GM23338 (cell line): ENCODE measurements at regions not wholly inside any gene's neighbourhood (a gene's known extent, or its start where the extent isn't known, plus 50 kb on each side); places are given as distances from the start of the nearest gene placed in this dataset.

ENCODE experiments used
- ATAC-seq: fragments of 200-7000 bp; cut with Tn5 transposase; 3 replicates; pipeline ENCODE4 v1.9.1; 2020
- DNase-seq: peaks from one replicate; pipeline ENCODE4 v3.0.0-alpha.2; 2015; ENCODE audit warnings: low spot score
- H2AFZ ChIP-seq: fragments of 200-600 bp; sonication (generic); 2 replicates; pipeline ENCODE4 v1.8.0; 2016; ENCODE audit warnings: antibody characterized with exemption, mild to moderate bottlenecking, moderate library complexity
- H3F3A ChIP-seq: fragments of 200-600 bp; sonication (generic); replicated peaks from 2 replicates; pipeline ENCODE4 v1.8.0; 2017; ENCODE audit warnings: antibody characterized with exemption, mixed run types, low read depth
- H3K27ac ChIP-seq: fragments of 200-600 bp; sonication (generic); 2 replicates; pipeline ENCODE4 v1.6.1; 2016; ENCODE audit warnings: low read depth
- H3K27me3 ChIP-seq: fragments of 200-600 bp; sonication (generic); 2 replicates; pipeline ENCODE4 v1.8.0; 2016; ENCODE audit warnings: mild to moderate bottlenecking, mixed run types, moderate library complexity; ENCODE audit not compliant: insufficient read depth
- H3K36me3 ChIP-seq: fragments of 200-600 bp; sonication (generic); 2 replicates; pipeline ENCODE4 v1.8.0; 2016; ENCODE audit warnings: mild to moderate bottlenecking; ENCODE audit not compliant: insufficient read depth
- H3K4me1 ChIP-seq: fragments of 200-600 bp; sonication (generic); 2 replicates; pipeline ENCODE4 v1.8.0; 2016; ENCODE audit warnings: mild to moderate bottlenecking, moderate library complexity; ENCODE audit not compliant: insufficient read depth
- H3K4me2 ChIP-seq: fragments of 200-600 bp; sonication (generic); 2 replicates; pipeline ENCODE4 v1.7.1; 2017; ENCODE audit warnings: mixed run types
- H3K4me3 ChIP-seq: fragments of 200-600 bp; sonication (generic); 2 replicates; pipeline ENCODE4 v1.6.1; 2016; ENCODE audit warnings: mixed run types
- H3K79me2 ChIP-seq: fragments of 200-600 bp; sonication (generic); replicated peaks from 2 replicates; pipeline ENCODE4 v1.8.0; 2017; ENCODE audit warnings: mild to moderate bottlenecking; ENCODE audit not compliant: insufficient read depth
- H3K9me2 ChIP-seq: fragments of 200-600 bp; sonication (generic); 2 replicates; pipeline ENCODE4 v1.8.0; 2017; ENCODE audit not compliant: insufficient read depth
- H4K20me1 ChIP-seq: fragments of 200-600 bp; sonication (generic); replicated peaks from 2 replicates; pipeline ENCODE4 v1.8.0; 2017; ENCODE audit warnings: mild to moderate bottlenecking; ENCODE audit not compliant: insufficient read depth
- H3K27ac Mint-ChIP-seq: 2 replicates; pipeline ENCODE4 v1.8.0; 2020; ENCODE audit warnings: inconsistent platforms, mild to moderate bottlenecking, moderate library complexity, mixed read lengths
- H3K27me3 Mint-ChIP-seq: 3 replicates; pipeline ENCODE4 v1.8.0; 2022; ENCODE audit warnings: low read depth, mild to moderate bottlenecking, moderate library complexity, mixed read lengths, inconsistent platforms; ENCODE audit not compliant: insufficient read depth, poor library complexity
- H3K36me3 Mint-ChIP-seq: 3 replicates; pipeline ENCODE4 v1.8.0; 2021; ENCODE audit warnings: low read depth, mild to moderate bottlenecking, inconsistent platforms, moderate library complexity, mixed read lengths
- H3K4me1 Mint-ChIP-seq: 3 replicates; pipeline ENCODE4 v1.8.0; 2020; ENCODE audit warnings: mild to moderate bottlenecking, inconsistent platforms, mixed read lengths
- H3K4me3 Mint-ChIP-seq: 3 replicates; pipeline ENCODE4 v1.8.0; 2021; ENCODE audit warnings: moderate library complexity, mild to moderate bottlenecking, inconsistent platforms, mixed read lengths
- H3K9me3 Mint-ChIP-seq: 3 replicates; pipeline ENCODE4 v1.8.0; 2020; ENCODE audit warnings: moderate library complexity, mild to moderate bottlenecking, inconsistent platforms, mixed read lengths
- CREB1 ChIP-seq: fragments of 250-450 bp; sonication (Bioruptor Pico); IDR thresholded peaks from 2 replicates; pipeline ENCODE4 v1.5.0; 2020; ENCODE audit warnings: low read depth, mild to moderate bottlenecking, moderate library complexity
- ETS1 ChIP-seq: IDR thresholded peaks from 2 replicates; pipeline ENCODE4 v1.6.1; 2016; ENCODE audit warnings: antibody characterized with exemption
- EZH2 ChIP-seq: fragments of 200-600 bp; sonication (generic); IDR thresholded peaks from one replicate; pipeline ENCODE4 v1.8.0; 2017; ENCODE audit warnings: antibody characterized with exemption, mild to moderate bottlenecking, low read depth; ENCODE audit not compliant: unreplicated experiment
- EZH2phosphoT487 ChIP-seq: fragments of 200-600 bp; sonication (generic); IDR thresholded peaks from one replicate; pipeline ENCODE4 v1.8.1; 2018; ENCODE audit warnings: antibody characterized with exemption; ENCODE audit not compliant: unreplicated experiment
- JUNB ChIP-seq: IDR thresholded peaks from one replicate; pipeline ENCODE4 v1.6.1; 2016; ENCODE audit warnings: antibody characterized with exemption; ENCODE audit not compliant: unreplicated experiment
- NANOG ChIP-seq: IDR thresholded peaks from 2 replicates; pipeline ENCODE4 v1.6.1; 2016; ENCODE audit warnings: antibody characterized with exemption, borderline replicate concordance
- POLR2AphosphoS5 ChIP-seq: IDR thresholded peaks from 2 replicates; pipeline ENCODE4 v1.6.1; 2016; ENCODE audit warnings: antibody characterized with exemption, low read depth
- STAT1 ChIP-seq: IDR thresholded peaks from one replicate; pipeline ENCODE4 v1.6.1; 2016; ENCODE audit warnings: antibody characterized with exemption; ENCODE audit not compliant: unreplicated experiment
- ZNF114 ChIP-seq: fragments of 250-450 bp; sonication (Bioruptor Pico); IDR thresholded peaks from 2 replicates; pipeline ENCODE4 v1.5.0; 2020; ENCODE audit warnings: mild to moderate bottlenecking, moderate library complexity
- ZNF331 ChIP-seq: fragments of 250-450 bp; sonication (Bioruptor Pico); IDR thresholded peaks from 2 replicates; pipeline ENCODE4 v1.5.0; 2020; ENCODE audit warnings: low read depth, mild to moderate bottlenecking, moderate library complexity
- TF ChIP-seq, protein P1 (sequence below): fragments of 250-450 bp; sonication (Bioruptor Pico); IDR thresholded peaks from 2 replicates; pipeline ENCODE4 v1.5.0; 2020; ENCODE audit warnings: mild to moderate bottlenecking, moderate library complexity
- TF ChIP-seq, protein P2 (sequence below): IDR thresholded peaks from one replicate; pipeline ENCODE4 v1.6.1; 2018; ENCODE audit warnings: antibody characterized with exemption; ENCODE audit not compliant: unreplicated experiment

DNA sequence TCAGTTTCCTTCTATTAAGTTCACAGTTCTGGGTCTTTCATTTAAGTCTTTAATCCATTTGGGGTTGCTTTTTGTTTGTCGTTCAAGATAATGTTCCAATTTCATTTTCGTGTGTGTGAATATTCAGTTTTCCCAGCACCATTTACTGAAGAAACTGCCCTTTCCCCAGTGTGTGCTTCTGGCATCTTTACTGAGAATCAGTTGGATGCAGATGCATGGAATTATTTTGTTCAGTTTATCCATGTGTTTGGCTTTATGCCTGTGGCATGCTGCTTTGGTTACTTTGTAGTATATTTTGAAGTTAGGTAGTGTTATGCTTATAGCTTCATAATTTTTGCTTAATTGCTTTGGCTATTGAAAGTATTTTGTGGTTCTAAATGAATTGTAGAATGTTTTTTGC lies 163.8 kb upstream of the HDX start:
- ATAC-seq (no peak), DNase-seq (no peak)
- Histone ChIP-seq H3K4me2 (no peak overlapping the region), H3K79me2 (no peaks in the 10 kb centered on the region), H3K4me3 (no peak overlapping the region), H3F3A (no peaks in the 10 kb centered on the region), H3K36me3 (no peaks in the 10 kb centered on the region), H3K9me2 (no peaks in the 10 kb centered on the region), H3K27ac (no peak overlapping the region), H3K27me3 (no peaks in the 10 kb centered on the region), H4K20me1 (no peaks in the 10 kb centered on the region), H2AFZ (no peak overlapping the region), H3K4me1 (no peaks in the 10 kb centered on the region)
- no peaks in the 10 kb centered on the region for H3K9me3 Mint-ChIP-seq
- no peaks in the 10 kb centered on the region for H3K36me3 Mint-ChIP-seq
- H3K27ac Mint-ChIP-seq: no peak overlapping the region
- no peaks in the 10 kb centered on the region for H3K27me3 Mint-ChIP-seq
- H3K4me3 Mint-ChIP-seq: no peak overlapping the region
- H3K4me1 Mint-ChIP-seq: no peaks in the 10 kb centered on the region
- TF ChIP-seq JUNB (no peak), EZH2 (no peak), ETS1 (no peak), NANOG (no peak), EZH2phosphoT487 (no peak), CREB1 (CRISPR knock-in tag) (no peak), ZNF114 (CRISPR knock-in tag) (no peak), POLR2AphosphoS5 (no peak), STAT1 (no peak), ZNF331 (CRISPR knock-in tag) (no peak)
- TF ChIP-seq, protein P1, sequence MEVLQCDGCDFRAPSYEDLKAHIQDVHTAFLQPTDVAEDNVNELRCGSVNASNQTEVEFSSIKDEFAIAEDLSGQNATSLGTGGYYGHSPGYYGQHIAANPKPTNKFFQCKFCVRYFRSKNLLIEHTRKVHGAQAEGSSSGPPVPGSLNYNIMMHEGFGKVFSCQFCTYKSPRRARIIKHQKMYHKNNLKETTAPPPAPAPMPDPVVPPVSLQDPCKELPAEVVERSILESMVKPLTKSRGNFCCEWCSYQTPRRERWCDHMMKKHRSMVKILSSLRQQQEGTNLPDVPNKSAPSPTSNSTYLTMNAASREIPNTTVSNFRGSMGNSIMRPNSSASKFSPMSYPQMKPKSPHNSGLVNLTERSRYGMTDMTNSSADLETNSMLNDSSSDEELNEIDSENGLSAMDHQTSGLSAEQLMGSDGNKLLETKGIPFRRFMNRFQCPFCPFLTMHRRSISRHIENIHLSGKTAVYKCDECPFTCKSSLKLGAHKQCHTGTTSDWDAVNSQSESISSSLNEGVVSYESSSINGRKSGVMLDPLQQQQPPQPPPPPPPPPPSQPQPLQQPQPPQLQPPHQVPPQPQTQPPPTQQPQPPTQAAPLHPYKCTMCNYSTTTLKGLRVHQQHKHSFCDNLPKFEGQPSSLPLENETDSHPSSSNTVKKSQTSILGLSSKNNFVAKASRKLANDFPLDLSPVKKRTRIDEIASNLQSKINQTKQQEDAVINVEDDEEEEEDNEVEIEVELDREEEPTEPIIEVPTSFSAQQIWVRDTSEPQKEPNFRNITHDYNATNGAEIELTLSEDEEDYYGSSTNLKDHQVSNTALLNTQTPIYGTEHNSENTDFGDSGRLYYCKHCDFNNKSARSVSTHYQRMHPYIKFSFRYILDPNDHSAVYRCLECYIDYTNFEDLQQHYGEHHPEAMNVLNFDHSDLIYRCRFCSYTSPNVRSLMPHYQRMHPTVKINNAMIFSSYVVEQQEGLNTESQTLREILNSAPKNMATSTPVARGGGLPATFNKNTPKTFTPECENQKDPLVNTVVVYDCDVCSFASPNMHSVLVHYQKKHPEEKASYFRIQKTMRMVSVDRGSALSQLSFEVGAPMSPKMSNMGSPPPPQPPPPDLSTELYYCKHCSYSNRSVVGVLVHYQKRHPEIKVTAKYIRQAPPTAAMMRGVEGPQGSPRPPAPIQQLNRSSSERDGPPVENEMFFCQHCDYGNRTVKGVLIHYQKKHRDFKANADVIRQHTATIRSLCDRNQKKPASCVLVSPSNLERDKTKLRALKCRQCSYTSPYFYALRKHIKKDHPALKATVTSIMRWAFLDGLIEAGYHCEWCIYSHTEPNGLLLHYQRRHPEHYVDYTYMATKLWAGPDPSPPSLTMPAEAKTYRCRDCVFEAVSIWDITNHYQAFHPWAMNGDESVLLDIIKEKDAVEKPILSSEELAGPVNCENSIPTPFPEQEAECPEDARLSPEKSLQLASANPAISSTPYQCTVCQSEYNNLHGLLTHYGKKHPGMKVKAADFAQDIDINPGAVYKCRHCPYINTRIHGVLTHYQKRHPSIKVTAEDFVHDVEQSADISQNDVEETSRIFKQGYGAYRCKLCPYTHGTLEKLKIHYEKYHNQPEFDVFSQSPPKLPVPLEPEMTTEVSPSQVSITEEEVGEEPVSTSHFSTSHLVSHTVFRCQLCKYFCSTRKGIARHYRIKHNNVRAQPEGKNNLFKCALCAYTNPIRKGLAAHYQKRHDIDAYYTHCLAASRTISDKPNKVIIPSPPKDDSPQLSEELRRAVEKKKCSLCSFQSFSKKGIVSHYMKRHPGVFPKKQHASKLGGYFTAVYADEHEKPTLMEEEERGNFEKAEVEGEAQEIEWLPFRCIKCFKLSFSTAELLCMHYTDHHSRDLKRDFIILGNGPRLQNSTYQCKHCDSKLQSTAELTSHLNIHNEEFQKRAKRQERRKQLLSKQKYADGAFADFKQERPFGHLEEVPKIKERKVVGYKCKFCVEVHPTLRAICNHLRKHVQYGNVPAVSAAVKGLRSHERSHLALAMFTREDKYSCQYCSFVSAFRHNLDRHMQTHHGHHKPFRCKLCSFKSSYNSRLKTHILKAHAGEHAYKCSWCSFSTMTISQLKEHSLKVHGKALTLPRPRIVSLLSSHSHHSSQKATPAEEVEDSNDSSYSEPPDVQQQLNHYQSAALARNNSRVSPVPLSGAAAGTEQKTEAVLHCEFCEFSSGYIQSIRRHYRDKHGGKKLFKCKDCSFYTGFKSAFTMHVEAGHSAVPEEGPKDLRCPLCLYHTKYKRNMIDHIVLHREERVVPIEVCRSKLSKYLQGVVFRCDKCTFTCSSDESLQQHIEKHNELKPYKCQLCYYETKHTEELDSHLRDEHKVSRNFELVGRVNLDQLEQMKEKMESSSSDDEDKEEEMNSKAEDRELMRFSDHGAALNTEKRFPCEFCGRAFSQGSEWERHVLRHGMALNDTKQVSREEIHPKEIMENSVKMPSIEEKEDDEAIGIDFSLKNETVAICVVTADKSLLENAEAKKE (CRISPR knock-in tag): no peak
- TF ChIP-seq, protein P2, sequence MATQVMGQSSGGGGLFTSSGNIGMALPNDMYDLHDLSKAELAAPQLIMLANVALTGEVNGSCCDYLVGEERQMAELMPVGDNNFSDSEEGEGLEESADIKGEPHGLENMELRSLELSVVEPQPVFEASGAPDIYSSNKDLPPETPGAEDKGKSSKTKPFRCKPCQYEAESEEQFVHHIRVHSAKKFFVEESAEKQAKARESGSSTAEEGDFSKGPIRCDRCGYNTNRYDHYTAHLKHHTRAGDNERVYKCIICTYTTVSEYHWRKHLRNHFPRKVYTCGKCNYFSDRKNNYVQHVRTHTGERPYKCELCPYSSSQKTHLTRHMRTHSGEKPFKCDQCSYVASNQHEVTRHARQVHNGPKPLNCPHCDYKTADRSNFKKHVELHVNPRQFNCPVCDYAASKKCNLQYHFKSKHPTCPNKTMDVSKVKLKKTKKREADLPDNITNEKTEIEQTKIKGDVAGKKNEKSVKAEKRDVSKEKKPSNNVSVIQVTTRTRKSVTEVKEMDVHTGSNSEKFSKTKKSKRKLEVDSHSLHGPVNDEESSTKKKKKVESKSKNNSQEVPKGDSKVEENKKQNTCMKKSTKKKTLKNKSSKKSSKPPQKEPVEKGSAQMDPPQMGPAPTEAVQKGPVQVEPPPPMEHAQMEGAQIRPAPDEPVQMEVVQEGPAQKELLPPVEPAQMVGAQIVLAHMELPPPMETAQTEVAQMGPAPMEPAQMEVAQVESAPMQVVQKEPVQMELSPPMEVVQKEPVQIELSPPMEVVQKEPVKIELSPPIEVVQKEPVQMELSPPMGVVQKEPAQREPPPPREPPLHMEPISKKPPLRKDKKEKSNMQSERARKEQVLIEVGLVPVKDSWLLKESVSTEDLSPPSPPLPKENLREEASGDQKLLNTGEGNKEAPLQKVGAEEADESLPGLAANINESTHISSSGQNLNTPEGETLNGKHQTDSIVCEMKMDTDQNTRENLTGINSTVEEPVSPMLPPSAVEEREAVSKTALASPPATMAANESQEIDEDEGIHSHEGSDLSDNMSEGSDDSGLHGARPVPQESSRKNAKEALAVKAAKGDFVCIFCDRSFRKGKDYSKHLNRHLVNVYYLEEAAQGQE: no peak
